HepG2 (cell line): ENCODE measurements at regions not wholly inside any gene's neighbourhood (a gene's known extent, or its start where the extent isn't known, plus 50 kb on each side); places are given as distances from the start of the nearest gene placed in this dataset.

Experiments
- ATAC-seq: fragments of 200-7000 bp; cut with Tn5 transposase; 3 replicates; pipeline ENCODE4 v1.9.1; 2020; ENCODE audit warnings: mild to moderate bottlenecking, moderate library complexity
- BruUV-seq: library from RNA; stranded (reverse); fragments of 400-500 nt; replicated peaks from 2 replicates; lab custom pipeline; 2021; lab: Mats Ljungman, UMichigan
- CTCF ChIA-PET: fragments of 300-600 bp; formaldehyde crosslinking; extraction: SDS; loops from one replicate; lab custom pipeline; 2021; ENCODE audit warnings: low total read pairs, inconsistent platforms, low intra/inter-chr PET ratio; lab: Yijun Ruan, JAX
- POLR2A ChIA-PET: fragments of 350-600 bp; sonication (Branson Sonifier 250); formaldehyde crosslinking; loops from one replicate; lab custom pipeline; 2020; ENCODE audit warnings: antibody characterized with exemption, inconsistent platforms; lab: Yijun Ruan, JAX
- DNase-seq: peaks from one replicate; pipeline ENCODE4 v3.0.0-alpha.2; 2015; ENCODE audit warnings: low spot score
- FAIRE-seq: peaks from 3 replicates; lab custom pipeline; 2011; peaks lifted over from hg19 to GRCh38; lab: Jason Lieb, UNC
- H2AFZ ChIP-seq: one replicate; pipeline ENCODE4 v1.6.1; 2011; ENCODE audit warnings: low read length, inconsistent platforms
- H3K27ac ChIP-seq: fragments of 300-600 bp; 3 replicates; pipeline ENCODE4 v1.8.0; 2011; ENCODE audit warnings: mixed run types, mild to moderate bottlenecking, mixed read lengths, low read length, inconsistent platforms; ENCODE audit not compliant: insufficient read depth; ENCODE audit errors: extremely low read length
- H3K27me3 ChIP-seq, 2 experiments: fragments of 200-600 bp in 1 of 2; 2 replicates in 1 of 2; 3 replicates in 1 of 2; pipeline versions ENCODE4 v1.6.0 to v1.8.0; 2011; ENCODE audit warnings: low read length in 2 of 2, mild to moderate bottlenecking in 2 of 2, moderate library complexity in 2 of 2, inconsistent platforms in 1 of 2; ENCODE audit not compliant: insufficient read depth in 2 of 2, control insufficient read depth in 1 of 2
- H3K36me3 ChIP-seq, 2 experiments: fragments of 200-600 bp in 1 of 2; replicated peaks in 1 of 2; 2 replicates in 1 of 2; 3 replicates in 1 of 2; pipeline versions ENCODE4 v1.5.1 to v1.8.0; 2011; ENCODE audit warnings: low read length in 2 of 2, inconsistent platforms in 1 of 2; ENCODE audit not compliant: insufficient read depth in 2 of 2, control insufficient read depth in 1 of 2
- H3K4me1 ChIP-seq: 2 replicates; pipeline ENCODE4 v1.5.1; 2012; ENCODE audit warnings: low read length, inconsistent platforms; ENCODE audit not compliant: insufficient read depth
- H3K4me2 ChIP-seq: 2 replicates; pipeline ENCODE4 v1.6.0; 2011; ENCODE audit warnings: low read depth, low read length, inconsistent platforms
- H3K4me3 ChIP-seq, 3 experiments: fragments of 200-600 bp in 1 of 3; sonication (generic), shearing (Covaris generic) in 1 of 3; replicated peaks in 1 of 3; 2 replicates each; pipeline ENCODE4 v1.5.1; 2011 to 2016; ENCODE audit warnings: low read length in 3 of 3, inconsistent platforms in 2 of 3, low read depth in 2 of 3, mild to moderate bottlenecking in 2 of 3, control low read depth in 1 of 3, mixed read lengths in 1 of 3; ENCODE audit not compliant: insufficient read depth in 1 of 3
- H3K79me2 ChIP-seq: one replicate; pipeline ENCODE4 v1.6.1; 2011; ENCODE audit warnings: low read length, inconsistent platforms; ENCODE audit not compliant: insufficient read depth
- H3K9ac ChIP-seq: 2 replicates; pipeline ENCODE4 v1.6.0; 2011; ENCODE audit warnings: mild to moderate bottlenecking, low read depth, low read length, inconsistent platforms; ENCODE audit not compliant: insufficient read depth
- H3K9me3 ChIP-seq: 2 replicates; pipeline ENCODE4 v1.5.1; 2012; ENCODE audit warnings: mild to moderate bottlenecking, low read length
- H4K20me1 ChIP-seq: 2 replicates; pipeline ENCODE4 v1.6.0; 2011; ENCODE audit warnings: inconsistent platforms, mild to moderate bottlenecking, low read length, moderate library complexity; ENCODE audit not compliant: insufficient read depth
- ATM ChIP-seq: fragments of 450-650 bp; IDR thresholded peaks from 2 replicates; pipeline ENCODE4 v1.7.1; 2017; ENCODE audit warnings: mild to moderate bottlenecking, borderline replicate concordance
- GABPB1 ChIP-seq: IDR thresholded peaks from 2 replicates; pipeline ENCODE4 v1.6.1; 2016; ENCODE audit warnings: mild to moderate bottlenecking, missing genetic modification reagents, moderate library complexity, missing compliant biosample characterization
- HNRNPUL1 ChIP-seq: fragments of 200-400 bp; formaldehyde crosslinking; IDR thresholded peaks from 2 replicates; pipeline ENCODE4 v1.6.1; 2017; ENCODE audit warnings: low read depth, mild to moderate bottlenecking, low read length, moderate library complexity
- HOXA9 ChIP-seq: sonication (generic); formaldehyde crosslinking; IDR thresholded peaks from 2 replicates; pipeline ENCODE4 v1.8.1; 2022; ENCODE audit warnings: missing genetic modification reagents, mild to moderate bottlenecking, moderate library complexity, borderline replicate concordance
- KLF12 ChIP-seq: sonication (generic); formaldehyde crosslinking; IDR thresholded peaks from 2 replicates; pipeline ENCODE4 v1.4.0; 2020; ENCODE audit warnings: missing genetic modification reagents, borderline replicate concordance
- MED8 ChIP-seq: sonication (generic); formaldehyde crosslinking; IDR thresholded peaks from 2 replicates; pipeline ENCODE4 v1.8.1; 2023; ENCODE audit warnings: mild to moderate bottlenecking, missing genetic modification reagents; ENCODE audit not compliant: insufficient replicate concordance
- MYNN ChIP-seq: sonication (generic); formaldehyde crosslinking; IDR thresholded peaks from 2 replicates; pipeline ENCODE4 v1.4.0; 2020; ENCODE audit warnings: mild to moderate bottlenecking, low read depth, missing genetic modification reagents
- SNAPC2 ChIP-seq: sonication (generic); formaldehyde crosslinking; IDR thresholded peaks from 2 replicates; pipeline ENCODE4 v1.8.1; 2022; ENCODE audit warnings: mild to moderate bottlenecking, missing genetic modification reagents
- SRSF1 ChIP-seq: fragments of 200-400 bp; formaldehyde crosslinking; optimal IDR thresholded peaks from 2 replicates; pipeline ENCODE3; 2017; ENCODE audit warnings: mild to moderate bottlenecking, low read depth, low read length, moderate library complexity
- SSRP1 ChIP-seq: IDR thresholded peaks from 2 replicates; pipeline ENCODE4 v1.6.1; 2016; ENCODE audit warnings: control low read depth
- TBX3 ChIP-seq: fragments of 450-650 bp; IDR thresholded peaks from 2 replicates; pipeline ENCODE4 v1.6.1; 2017; ENCODE audit warnings: antibody characterized with exemption, mild to moderate bottlenecking, inconsistent platforms, borderline replicate concordance
- TCF7 ChIP-seq: sonication (generic); IDR thresholded peaks from 2 replicates; pipeline ENCODE4 v1.6.1; 2016; ENCODE audit warnings: antibody characterized with exemption, low read depth
- ZBTB3 ChIP-seq: sonication (generic); formaldehyde crosslinking; IDR thresholded peaks from 2 replicates; pipeline ENCODE4 v1.4.0; 2020; ENCODE audit warnings: low read depth, mild to moderate bottlenecking, moderate library complexity, missing genetic modification reagents, borderline replicate concordance
- ZBTB7A ChIP-seq: sonication (generic); formaldehyde crosslinking; IDR thresholded peaks from 2 replicates; pipeline ENCODE4 v1.8.0; 2022; ENCODE audit warnings: mild to moderate bottlenecking, missing genetic modification reagents
- WGBS: methylation state at CpG from one replicate; pipeline ENCODE4 v1.1.6; 2017; ENCODE audit warnings: low lambda C conversion rate; 5-methylcytosine and 5-hydroxymethylcytosine counted together
- in situ Hi-C: cut with HindIII; loops from 2 replicates; pipeline ENCODE4 v1.10.0; 2017; ENCODE audit warnings: low pct_unique_long_range_greater_than_20kb; ENCODE audit not compliant: extremely low pct_ligation_motif_present
- intact Hi-C: fragments of 100-400 bp; cut with micrococcal nuclease; formaldehyde crosslinking; loops from one replicate; pipeline ENCODE4 v1.10.0; 2022; ENCODE audit not compliant: unreplicated experiment
- TF ChIP-seq, protein P1 (sequence below): IDR thresholded peaks from 2 replicates; pipeline ENCODE4 v1.6.1; 2012; ENCODE audit warnings: low read depth, low read length, improper control_type of control experiment
- TF ChIP-seq, protein P2 (sequence below): sonication (generic); formaldehyde crosslinking; IDR thresholded peaks from 2 replicates; pipeline ENCODE4 v1.4.0; 2020; ENCODE audit warnings: low read depth, mild to moderate bottlenecking, missing genetic modification reagents
- TF ChIP-seq, protein P3 (sequence below): conservative IDR thresholded peaks from 2 replicates; pipeline ENCODE4 v1.6.1; 2018; ENCODE audit warnings: missing genetic modification reagents
- TF ChIP-seq, protein P4 (sequence below): sonication (generic); formaldehyde crosslinking; IDR thresholded peaks from 2 replicates; pipeline ENCODE4 v1.5.0; 2020; ENCODE audit warnings: missing genetic modification reagents

DNA sequence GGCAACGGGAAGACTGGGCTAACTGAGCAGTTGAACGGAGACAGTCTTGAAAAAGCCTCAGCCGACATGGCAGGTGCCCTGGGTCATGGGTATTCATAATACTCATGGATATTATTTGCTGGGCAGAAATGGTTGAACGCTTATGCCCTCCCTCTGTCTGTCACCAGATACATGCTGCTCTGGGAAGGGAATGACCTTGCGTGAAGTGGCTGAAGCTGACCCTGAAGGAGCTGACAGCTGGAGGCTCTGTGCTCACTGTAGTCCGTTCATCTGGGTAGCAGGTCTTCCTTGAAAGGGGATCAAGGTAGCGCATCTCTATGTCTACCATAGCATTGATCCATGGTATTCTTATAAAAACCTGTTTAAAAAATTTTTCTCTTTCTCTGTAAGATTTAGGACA lies 390.7 kb downstream of the PDCD6IP start:
- POLR2A ChIA-PET = no interaction called here
- no peak for ATAC-seq
- in situ Hi-C loops = no loop called here

More for the DNA sequence above, 390.7 kb downstream of the PDCD6IP start:
- Histone ChIP-seq H3K4me2 (no peak overlapping the region), H4K20me1 (no peaks in the 10 kb centered on the region), H3K27me3 (no peaks in the 10 kb centered on the region; a peak in 1 of 5 replicates), H3K9ac (no peak overlapping the region), H3K79me2 (no peaks in the 10 kb centered on the region), H2AFZ (no peak overlapping the region), H3K4me3 (no peak overlapping the region), H3K27ac (no peak overlapping the region), H3K9me3 (no peaks in the 10 kb centered on the region), H3K36me3 (no peaks in the 10 kb centered on the region), H3K4me1 (no peaks in the 10 kb centered on the region)
- DNase-seq (no peak), FAIRE-seq (no peak)
- 12% methylated on average over 7 of the region's 7 CpGs for WGBS
- no TSS peak for BruUV-seq
- CTCF ChIA-PET = no interaction called here
- TF ChIP-seq MED8 (CRISPR knock-in tag) (no peak), TCF7 (no peak), HNRNPUL1 (no peak), TBX3 (no peak), SNAPC2 (no peak), ZBTB3 (no peak), SRSF1 (no peak), KLF12 (CRISPR knock-in tag) (no peak), GABPB1 (no peak), MYNN (no peak), ZBTB7A (CRISPR knock-in tag) (no peak), SSRP1 (CRISPR knock-in tag) (no peak), ATM (no peak), HOXA9 (CRISPR knock-in tag) (no peak)
- TF ChIP-seq, protein P1, sequence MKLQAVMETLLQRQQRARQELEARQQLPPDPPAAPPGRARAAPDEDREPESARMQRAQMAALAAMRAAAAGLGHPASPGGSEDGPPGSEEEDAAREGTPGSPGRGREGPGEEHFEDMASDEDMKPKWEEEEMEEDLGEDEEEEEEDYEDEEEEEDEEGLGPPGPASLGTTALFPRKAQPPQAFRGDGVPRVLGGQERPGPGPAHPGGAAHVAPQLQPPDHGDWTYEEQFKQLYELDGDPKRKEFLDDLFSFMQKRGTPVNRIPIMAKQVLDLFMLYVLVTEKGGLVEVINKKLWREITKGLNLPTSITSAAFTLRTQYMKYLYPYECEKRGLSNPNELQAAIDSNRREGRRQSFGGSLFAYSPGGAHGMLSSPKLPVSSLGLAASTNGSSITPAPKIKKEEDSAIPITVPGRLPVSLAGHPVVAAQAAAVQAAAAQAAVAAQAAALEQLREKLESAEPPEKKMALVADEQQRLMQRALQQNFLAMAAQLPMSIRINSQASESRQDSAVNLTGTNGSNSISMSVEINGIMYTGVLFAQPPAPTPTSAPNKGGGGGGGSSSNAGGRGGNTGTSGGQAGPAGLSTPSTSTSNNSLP = no peak
- TF ChIP-seq, protein P2, sequence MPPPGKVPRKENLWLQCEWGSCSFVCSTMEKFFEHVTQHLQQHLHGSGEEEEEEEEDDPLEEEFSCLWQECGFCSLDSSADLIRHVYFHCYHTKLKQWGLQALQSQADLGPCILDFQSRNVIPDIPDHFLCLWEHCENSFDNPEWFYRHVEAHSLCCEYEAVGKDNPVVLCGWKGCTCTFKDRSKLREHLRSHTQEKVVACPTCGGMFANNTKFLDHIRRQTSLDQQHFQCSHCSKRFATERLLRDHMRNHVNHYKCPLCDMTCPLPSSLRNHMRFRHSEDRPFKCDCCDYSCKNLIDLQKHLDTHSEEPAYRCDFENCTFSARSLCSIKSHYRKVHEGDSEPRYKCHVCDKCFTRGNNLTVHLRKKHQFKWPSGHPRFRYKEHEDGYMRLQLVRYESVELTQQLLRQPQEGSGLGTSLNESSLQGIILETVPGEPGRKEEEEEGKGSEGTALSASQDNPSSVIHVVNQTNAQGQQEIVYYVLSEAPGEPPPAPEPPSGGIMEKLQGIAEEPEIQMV (CRISPR knock-in tag) = no peak
- TF ChIP-seq, protein P3, sequence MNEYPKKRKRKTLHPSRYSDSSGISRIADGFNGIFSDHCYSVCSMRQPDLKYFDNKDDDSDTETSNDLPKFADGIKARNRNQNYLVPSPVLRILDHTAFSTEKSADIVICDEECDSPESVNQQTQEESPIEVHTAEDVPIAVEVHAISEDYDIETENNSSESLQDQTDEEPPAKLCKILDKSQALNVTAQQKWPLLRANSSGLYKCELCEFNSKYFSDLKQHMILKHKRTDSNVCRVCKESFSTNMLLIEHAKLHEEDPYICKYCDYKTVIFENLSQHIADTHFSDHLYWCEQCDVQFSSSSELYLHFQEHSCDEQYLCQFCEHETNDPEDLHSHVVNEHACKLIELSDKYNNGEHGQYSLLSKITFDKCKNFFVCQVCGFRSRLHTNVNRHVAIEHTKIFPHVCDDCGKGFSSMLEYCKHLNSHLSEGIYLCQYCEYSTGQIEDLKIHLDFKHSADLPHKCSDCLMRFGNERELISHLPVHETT (CRISPR knock-in tag) = no peak
- TF ChIP-seq, protein P4, sequence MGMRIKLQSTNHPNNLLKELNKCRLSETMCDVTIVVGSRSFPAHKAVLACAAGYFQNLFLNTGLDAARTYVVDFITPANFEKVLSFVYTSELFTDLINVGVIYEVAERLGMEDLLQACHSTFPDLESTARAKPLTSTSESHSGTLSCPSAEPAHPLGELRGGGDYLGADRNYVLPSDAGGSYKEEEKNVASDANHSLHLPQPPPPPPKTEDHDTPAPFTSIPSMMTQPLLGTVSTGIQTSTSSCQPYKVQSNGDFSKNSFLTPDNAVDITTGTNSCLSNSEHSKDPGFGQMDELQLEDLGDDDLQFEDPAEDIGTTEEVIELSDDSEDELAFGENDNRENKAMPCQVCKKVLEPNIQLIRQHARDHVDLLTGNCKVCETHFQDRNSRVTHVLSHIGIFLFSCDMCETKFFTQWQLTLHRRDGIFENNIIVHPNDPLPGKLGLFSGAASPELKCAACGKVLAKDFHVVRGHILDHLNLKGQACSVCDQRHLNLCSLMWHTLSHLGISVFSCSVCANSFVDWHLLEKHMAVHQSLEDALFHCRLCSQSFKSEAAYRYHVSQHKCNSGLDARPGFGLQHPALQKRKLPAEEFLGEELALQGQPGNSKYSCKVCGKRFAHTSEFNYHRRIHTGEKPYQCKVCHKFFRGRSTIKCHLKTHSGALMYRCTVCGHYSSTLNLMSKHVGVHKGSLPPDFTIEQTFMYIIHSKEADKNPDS (CRISPR knock-in tag) = no peak
- intact Hi-C loops = no loop called here
